Trophoblast cell (in vitro differentiated cells and primary cell): ENCODE measurements at regions not wholly inside any gene's neighbourhood (a gene's known extent, or its start where the extent isn't known, plus 50 kb on each side); places are given as distances from the start of the nearest gene placed in this dataset.

ENCODE experiments used
- DNase-seq, 2 donors: peaks; one replicate each; pipeline ENCODE4 v3.0.0-alpha.2; 2016
- H2AFZ ChIP-seq: 2 replicates; pipeline ENCODE4 v1.6.1; 2013; ENCODE audit warnings: low read length, moderate library complexity, mild to moderate bottlenecking; ENCODE audit not compliant: insufficient read depth, poor library complexity
- H2AK5ac ChIP-seq: 2 replicates; pipeline ENCODE4 v1.6.1; 2013; ENCODE audit warnings: mild to moderate bottlenecking, low read length
- H2BK120ac ChIP-seq: 2 replicates; pipeline ENCODE4 v1.6.1; 2013; ENCODE audit warnings: low read length, mild to moderate bottlenecking, moderate library complexity; ENCODE audit not compliant: insufficient read depth, poor library complexity
- H2BK12ac ChIP-seq: 2 replicates; pipeline ENCODE4 v1.6.1; 2013; ENCODE audit warnings: mild to moderate bottlenecking, low read length, moderate library complexity
- H2BK5ac ChIP-seq: 2 replicates; pipeline ENCODE4 v1.6.1; 2013; ENCODE audit warnings: low read length, low read depth, moderate library complexity, mild to moderate bottlenecking; ENCODE audit not compliant: poor library complexity
- H3K14ac ChIP-seq: 2 replicates; pipeline ENCODE4 v1.6.1; 2013; ENCODE audit warnings: mild to moderate bottlenecking, low read length
- H3K18ac ChIP-seq: 2 replicates; pipeline ENCODE4 v1.6.1; 2013; ENCODE audit warnings: mild to moderate bottlenecking, low read length
- H3K23ac ChIP-seq: 2 replicates; pipeline ENCODE4 v1.6.1; 2013; ENCODE audit warnings: low read length
- H3K27ac ChIP-seq: 2 replicates; pipeline ENCODE4 v1.5.1; 2013; ENCODE audit warnings: low read depth, mild to moderate bottlenecking, inconsistent platforms, low read length, moderate library complexity
- H3K27me3 ChIP-seq: 2 replicates; pipeline ENCODE4 v1.6.1; 2013; ENCODE audit warnings: inconsistent platforms, mild to moderate bottlenecking, low read length, moderate library complexity; ENCODE audit not compliant: insufficient read depth
- H3K36me3 ChIP-seq, 2 experiments: 1 replicate in 1 of 2; 2 replicates in 1 of 2; pipeline ENCODE4 v1.6.1; 2013; ENCODE audit warnings: low read length in 2 of 2, mild to moderate bottlenecking in 2 of 2, moderate library complexity in 1 of 2; ENCODE audit not compliant: insufficient read depth in 2 of 2, control insufficient read depth in 1 of 2
- H3K4ac ChIP-seq: 2 replicates; pipeline ENCODE4 v1.6.1; 2013; ENCODE audit warnings: low read depth, mild to moderate bottlenecking, low read length, moderate library complexity
- H3K4me1 ChIP-seq, 2 experiments: 1 replicate in 1 of 2; 2 replicates in 1 of 2; pipeline ENCODE4 v1.6.1; 2013; ENCODE audit warnings: low read length in 2 of 2, mild to moderate bottlenecking in 2 of 2, moderate library complexity in 1 of 2; ENCODE audit not compliant: insufficient read depth in 2 of 2, control insufficient read depth in 1 of 2
- H3K4me2 ChIP-seq: 2 replicates; pipeline ENCODE4 v1.6.1; 2013; ENCODE audit warnings: inconsistent platforms, mild to moderate bottlenecking, low read length, moderate library complexity
- H3K4me3 ChIP-seq: 2 replicates; pipeline ENCODE4 v1.5.1; 2013; ENCODE audit warnings: mild to moderate bottlenecking, low read depth, low read length, inconsistent platforms
- H3K79me1 ChIP-seq: one replicate; pipeline ENCODE4 v1.6.1; 2013; ENCODE audit warnings: low read length
- H3K79me2 ChIP-seq: 2 replicates; pipeline ENCODE4 v1.6.1; 2013; ENCODE audit warnings: low read length, mild to moderate bottlenecking; ENCODE audit not compliant: control insufficient read depth, insufficient read depth, poor library complexity
- H3K9ac ChIP-seq: 2 replicates; pipeline ENCODE4 v1.6.1; 2013; ENCODE audit warnings: mild to moderate bottlenecking, low read length
- H3K9me3 ChIP-seq: 2 replicates; pipeline ENCODE4 v1.6.1; 2013; ENCODE audit warnings: low read depth, mild to moderate bottlenecking, control low read depth, inconsistent platforms, low read length; ENCODE audit not compliant: insufficient read depth
- H4K12ac ChIP-seq: 2 replicates; pipeline ENCODE4 v1.6.1; 2013; ENCODE audit warnings: low read depth, mild to moderate bottlenecking, low read length, moderate library complexity
- H4K8ac ChIP-seq: 2 replicates; pipeline ENCODE4 v1.6.1; 2013; ENCODE audit warnings: low read depth, mild to moderate bottlenecking, low read length, moderate library complexity
- H4K91ac ChIP-seq: one replicate; pipeline ENCODE4 v1.6.1; 2013; ENCODE audit warnings: low read depth, mild to moderate bottlenecking, low read length, moderate library complexity
- WGBS: extraction: QIAGEN DNeasy Blood & Tissue Kit; methylation state at CpG from one replicate; pipeline ENCODE4 v1.1.7; 2013; ENCODE audit warnings: missing lambda C conversion rate; ENCODE audit not compliant: insufficient read length, insufficient coverage; ENCODE audit errors: extremely low coverage; 5-methylcytosine and 5-hydroxymethylcytosine counted together

DNA sequence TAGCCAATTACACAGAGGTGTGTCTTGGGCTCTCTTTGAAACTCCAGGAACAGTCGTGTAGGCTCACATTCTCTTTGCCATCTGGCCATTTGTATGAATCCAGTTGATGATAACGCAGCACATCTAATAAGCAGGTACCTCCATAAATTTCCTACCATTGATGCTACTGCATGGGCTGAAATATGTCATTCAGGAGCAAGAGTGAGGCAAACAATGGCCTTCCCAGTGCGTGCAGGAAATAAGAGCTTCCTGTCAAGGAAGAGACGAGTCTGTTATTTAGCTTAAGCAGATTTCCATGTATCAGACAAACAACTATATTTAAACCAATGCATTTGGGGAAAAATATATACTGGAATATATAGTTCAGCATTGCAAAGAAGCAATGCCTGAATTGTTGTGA lies 102.1 kb upstream of the MXRA5 start:
- no peak overlapping the region for H2BK12ac ChIP-seq

DNA sequence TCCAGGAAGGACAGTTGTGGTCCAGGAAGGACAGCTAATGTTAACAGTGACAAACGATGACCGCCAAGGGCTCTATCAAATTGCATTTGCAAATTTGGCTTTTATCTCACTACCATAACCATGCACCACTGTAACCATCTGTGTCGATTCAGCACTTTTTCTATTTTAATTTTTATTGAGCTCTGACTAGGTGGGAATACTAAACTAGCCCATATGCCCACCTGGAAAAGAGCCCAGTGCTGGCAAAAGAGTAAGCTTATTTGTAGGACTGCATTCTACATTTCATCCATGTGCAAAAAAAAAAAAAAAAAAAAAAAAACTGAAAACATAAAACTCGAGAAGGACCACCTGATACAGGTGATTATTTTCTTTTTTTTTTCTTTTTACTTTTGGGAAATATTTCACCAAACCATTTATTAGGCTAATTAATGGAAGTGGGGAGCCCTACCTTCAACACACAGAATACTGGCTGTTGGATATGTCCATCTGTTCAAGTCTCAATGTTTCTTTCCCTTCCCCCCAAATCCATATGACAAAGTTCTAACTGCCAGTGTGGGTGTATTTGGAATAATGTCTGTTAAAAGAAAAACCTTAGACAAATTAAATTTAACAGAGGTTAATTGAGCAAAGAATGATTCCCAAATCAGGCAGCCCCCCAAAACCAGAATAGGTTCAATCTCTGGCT lies 99.5 kb upstream of the MXRA5 start:
- H3K9ac ChIP-seq, result no peak overlapping the region
- H2BK5ac ChIP-seq, result no peak overlapping the region
- no peak overlapping the region for H3K27ac ChIP-seq
- no peaks in the 10 kb centered on the region for H3K79me2 ChIP-seq
- H2AK5ac ChIP-seq, result no peak overlapping the region
- no peak overlapping the region for H3K4me3 ChIP-seq
- no peak overlapping the region for H4K12ac ChIP-seq
- H3K9me3 ChIP-seq, result no peaks in the 10 kb centered on the region
- H3K4me1 ChIP-seq, result no peaks in the 10 kb centered on the region
- H3K4ac ChIP-seq, result no peak overlapping the region
- no peak overlapping the region for H3K4me2 ChIP-seq
- H3K36me3 ChIP-seq, result no peaks in the 10 kb centered on the region
- no peak overlapping the region for H3K14ac ChIP-seq
- H4K8ac ChIP-seq, result no peak overlapping the region
- H4K91ac ChIP-seq, result no peak overlapping the region
- no peak overlapping the region for H2BK12ac ChIP-seq
- no peak overlapping the region for H2AFZ ChIP-seq
- no peak overlapping the region for H3K23ac ChIP-seq
- H3K18ac ChIP-seq, result no peak overlapping the region
- no peaks in the 10 kb centered on the region for H3K79me1 ChIP-seq
- no peaks in the 10 kb centered on the region for H3K27me3 ChIP-seq
- no CpG with 5 or more reads among the region's 4 CpGs for WGBS
- no peak for DNase-seq
- H2BK120ac ChIP-seq, result no peak overlapping the region

More for the DNA sequence above, 102.1 kb upstream of the MXRA5 start:
- no peak overlapping the region for H3K14ac ChIP-seq
- no peaks in the 10 kb centered on the region for H3K36me3 ChIP-seq
- no peak overlapping the region for H2BK120ac ChIP-seq
- H3K23ac ChIP-seq, result no peak overlapping the region
- no peak overlapping the region for H2AK5ac ChIP-seq
- H3K27me3 ChIP-seq, result no peaks in the 10 kb centered on the region
- no peak overlapping the region for H3K4me3 ChIP-seq
- no peak for DNase-seq
- H4K12ac ChIP-seq, result no peak overlapping the region
- no peak overlapping the region for H3K4me2 ChIP-seq
- no peaks in the 10 kb centered on the region for H3K9me3 ChIP-seq
- no peak overlapping the region for H4K8ac ChIP-seq
- WGBS, result no CpG with 5 or more reads among the region's 4 CpGs
- no peak overlapping the region for H2AFZ ChIP-seq
- no peak overlapping the region for H3K27ac ChIP-seq
- H3K79me1 ChIP-seq, result no peaks in the 10 kb centered on the region
- H3K79me2 ChIP-seq, result no peaks in the 10 kb centered on the region
- no peak overlapping the region for H3K18ac ChIP-seq
- no peak overlapping the region for H2BK5ac ChIP-seq
- H3K4ac ChIP-seq, result no peak overlapping the region
- no peak overlapping the region for H4K91ac ChIP-seq
- H3K4me1 ChIP-seq, result no peaks in the 10 kb centered on the region
- H3K9ac ChIP-seq, result no peak overlapping the region

DNA sequence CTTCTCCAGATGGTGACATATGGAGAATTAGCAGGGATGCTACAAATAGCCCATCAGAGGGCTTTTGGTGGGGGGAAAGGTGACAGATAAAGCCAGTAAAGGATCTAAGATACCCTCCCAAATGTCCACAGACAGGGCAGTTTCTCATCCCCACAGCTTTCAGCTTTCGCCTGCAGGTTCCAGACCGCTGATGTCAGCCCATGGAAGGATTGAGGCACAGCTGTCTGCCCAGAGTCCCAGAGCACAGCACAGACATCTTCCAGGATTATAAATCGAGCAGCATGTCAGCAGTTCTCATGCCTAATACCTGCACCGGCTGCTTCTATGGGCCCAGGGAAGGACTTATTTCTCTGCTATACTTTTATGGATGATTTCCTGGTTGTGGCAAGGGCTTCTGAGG lies 96.7 kb upstream of the MXRA5 start:
- H3K4ac ChIP-seq, result no peak overlapping the region
- no peak overlapping the region for H3K23ac ChIP-seq
- H3K9me3 ChIP-seq, result no peaks in the 10 kb centered on the region
- no peak overlapping the region for H4K12ac ChIP-seq
- no peak overlapping the region for H4K91ac ChIP-seq
- H3K18ac ChIP-seq, result no peak overlapping the region
- no peak overlapping the region for H4K8ac ChIP-seq
- no CpG with 5 or more reads among the region's 4 CpGs for WGBS
- no peak overlapping the region for H3K4me3 ChIP-seq
- H3K27me3 ChIP-seq, result no peaks in the 10 kb centered on the region
- no peak overlapping the region for H2AFZ ChIP-seq
- H3K79me2 ChIP-seq, result no peaks in the 10 kb centered on the region
- H3K4me2 ChIP-seq, result no peak overlapping the region
- H2BK5ac ChIP-seq, result no peak overlapping the region
- H3K9ac ChIP-seq, result no peak overlapping the region
- no peak overlapping the region for H3K27ac ChIP-seq
- H3K14ac ChIP-seq, result no peak overlapping the region
- H3K4me1 ChIP-seq, result no peaks in the 10 kb centered on the region
- H2AK5ac ChIP-seq, result no peak overlapping the region
- no peaks in the 10 kb centered on the region for H3K79me1 ChIP-seq
- no peaks in the 10 kb centered on the region for H3K36me3 ChIP-seq
- DNase-seq, result no peak
- H2BK12ac ChIP-seq, result no peak overlapping the region
- no peak overlapping the region for H2BK120ac ChIP-seq

DNA sequence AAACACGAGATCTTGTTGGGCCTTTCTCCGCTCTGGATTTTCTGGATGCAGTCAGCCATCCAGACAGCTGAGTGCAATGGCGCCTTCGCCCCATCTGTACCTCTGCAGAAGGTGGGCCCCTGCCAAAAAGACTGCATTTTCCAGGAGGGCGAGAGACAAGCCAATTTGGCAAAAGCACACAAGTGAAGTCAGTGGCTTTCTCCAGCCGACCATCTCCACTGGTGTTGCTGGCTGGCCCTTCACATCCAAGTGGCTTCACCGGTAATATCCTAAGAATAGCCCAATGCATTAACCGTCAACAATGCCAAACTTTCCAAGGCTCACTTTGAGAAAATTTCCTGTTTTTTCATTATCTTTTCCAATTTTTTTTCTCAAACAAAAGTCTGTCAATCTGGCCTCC lies 96.2 kb upstream of the MXRA5 start:
- no CpG with 5 or more reads among the region's 8 CpGs for WGBS
- no peak overlapping the region for H2BK5ac ChIP-seq
- DNase-seq, result no peak
- no peak overlapping the region for H3K9ac ChIP-seq
- H4K8ac ChIP-seq, result no peak overlapping the region
- H3K14ac ChIP-seq, result no peak overlapping the region
- no peaks in the 10 kb centered on the region for H3K27me3 ChIP-seq
- H3K36me3 ChIP-seq, result no peaks in the 10 kb centered on the region
- no peaks in the 10 kb centered on the region for H3K4me1 ChIP-seq
- H3K4me2 ChIP-seq, result no peak overlapping the region
- no peaks in the 10 kb centered on the region for H3K79me1 ChIP-seq
- H4K12ac ChIP-seq, result no peak overlapping the region
- no peaks in the 10 kb centered on the region for H3K79me2 ChIP-seq
- no peak overlapping the region for H3K4me3 ChIP-seq
- no peak overlapping the region for H3K23ac ChIP-seq
- no peaks in the 10 kb centered on the region for H3K9me3 ChIP-seq
- H4K91ac ChIP-seq, result no peak overlapping the region
- no peak overlapping the region for H2BK120ac ChIP-seq
- no peak overlapping the region for H3K4ac ChIP-seq
- no peak overlapping the region for H3K18ac ChIP-seq
- H3K27ac ChIP-seq, result no peak overlapping the region
- H2AK5ac ChIP-seq, result no peak overlapping the region
- H2AFZ ChIP-seq, result no peak overlapping the region
- H2BK12ac ChIP-seq, result no peak overlapping the region
